ENCODE measurements at regions not wholly inside any gene's neighbourhood (a gene's known extent, or its start where the extent isn't known, plus 50 kb on each side); places are given as distances from the start of the nearest gene placed in this dataset.
"Not testable (repeated sequence)": the region's sequence is repeated elsewhere in the genome, so short reads cannot be mapped to it uniquely, and the experiment has no call there.

- DNase-seq, result no peak
Observed at GRCh38 chr2:33712674-33713073, 113.6 kb upstream of the FAM98A start.

GRCh38 chr2:33709951-33710350 lies 110.9 kb upstream of the FAM98A start:
- DNase-seq, result no peak

GRCh38 chr2:33707312-33707711 lies 108.2 kb upstream of the FAM98A start:
- no peak for DNase-seq

GRCh38 chr2:33706410-33706809 lies 107.3 kb upstream of the FAM98A start:
- DNase-seq, result no peak

- DNase-seq, result no peak
Observed at GRCh38 chr2:33704406-33704855, 105.3 kb upstream of the FAM98A start.

DNA sequence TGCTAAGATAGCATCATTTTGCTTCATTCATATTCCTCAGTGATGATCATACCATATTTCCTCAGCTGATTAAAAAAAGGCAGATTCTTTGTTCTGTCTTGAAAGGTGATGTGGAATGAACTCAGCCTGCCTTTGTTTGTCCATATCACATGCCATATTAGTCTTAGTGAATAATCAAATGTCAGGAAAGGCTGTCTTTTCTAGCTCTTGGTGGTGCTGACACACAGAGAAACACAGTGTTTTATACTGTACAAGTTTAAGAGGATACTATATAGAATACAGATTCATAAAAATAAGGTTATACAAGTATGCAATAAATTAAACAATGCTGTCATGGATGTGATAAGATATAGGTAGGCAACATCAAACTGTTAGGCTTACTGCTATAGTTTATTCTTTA lies 97.1 kb upstream of the FAM98A start:
- DNase-seq, result no peak

- no peak for DNase-seq
Observed at GRCh38 chr2:33694904-33695303, 95.8 kb upstream of the FAM98A start.

- DNase-seq, result not testable (repeated sequence)
Observed at GRCh38 chr2:33690686-33691085, 91.6 kb upstream of the FAM98A start.

DNA sequence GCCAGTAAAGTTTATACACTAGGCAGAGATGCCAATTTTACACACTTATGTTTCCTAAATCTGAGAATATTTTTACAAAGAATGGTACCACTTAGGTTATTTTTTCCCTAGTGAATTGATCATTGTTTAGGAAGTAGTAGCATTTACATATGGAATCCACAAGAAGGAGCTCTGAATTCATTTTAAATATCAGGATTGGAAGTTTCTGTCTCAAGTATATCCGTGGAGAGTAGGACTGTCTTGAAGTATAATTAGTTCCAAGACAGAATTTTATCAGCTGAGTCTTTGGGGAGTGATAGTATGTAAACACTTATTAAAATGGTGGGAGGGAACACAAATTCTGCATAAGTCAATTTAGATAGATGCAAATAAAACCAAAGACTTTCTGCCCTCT lies 82.3 kb upstream of the FAM98A start:
- peak; percentile 22 for DNase-seq

GRCh38 chr2:33680644-33681363 lies 81.7 kb upstream of the FAM98A start:
- no peak for DNase-seq

- peak; percentile 68 for DNase-seq
Observed at GRCh38 chr2:33678436-33678835, 79.3 kb upstream of the FAM98A start.

DNA sequence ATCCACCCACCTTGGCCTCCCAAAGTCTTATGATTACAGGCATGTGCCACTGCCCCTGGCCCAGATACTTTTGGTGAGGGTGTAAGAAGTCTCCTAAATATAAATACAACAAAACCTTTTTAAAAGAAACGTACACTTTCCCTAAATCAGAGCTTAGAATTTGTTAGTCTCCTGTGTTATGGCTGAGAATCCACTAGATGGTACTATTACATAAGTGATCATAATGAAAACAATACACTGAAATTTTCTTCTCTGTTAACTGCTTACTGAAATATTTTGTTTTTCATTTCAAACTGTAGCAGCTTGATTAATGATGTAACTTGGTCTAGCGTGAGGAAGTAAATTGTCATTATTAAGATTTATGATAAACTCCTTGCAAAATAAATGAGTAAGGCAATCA lies 74.8 kb upstream of the FAM98A start:
- peak; percentile 34 for DNase-seq

DNA sequence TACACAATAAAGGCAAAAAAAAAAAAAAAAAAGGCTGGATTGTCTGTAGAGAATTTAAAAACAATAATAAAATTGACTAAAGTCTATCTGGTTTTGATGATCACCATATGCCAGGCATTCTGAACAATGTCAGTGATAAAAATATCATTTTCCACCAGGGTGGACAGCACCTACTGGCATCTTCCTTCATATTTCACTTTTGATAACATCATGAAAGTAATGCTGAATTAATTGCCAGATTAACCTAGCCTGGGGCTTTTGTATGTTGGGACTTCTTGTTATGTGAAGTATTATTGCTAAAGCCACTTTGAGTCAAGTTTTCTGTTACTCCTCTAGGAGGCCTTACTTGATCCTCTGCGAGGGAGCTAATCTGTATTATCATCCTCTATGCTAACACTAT lies 73.8 kb upstream of the FAM98A start:
- no peak for DNase-seq

DNA sequence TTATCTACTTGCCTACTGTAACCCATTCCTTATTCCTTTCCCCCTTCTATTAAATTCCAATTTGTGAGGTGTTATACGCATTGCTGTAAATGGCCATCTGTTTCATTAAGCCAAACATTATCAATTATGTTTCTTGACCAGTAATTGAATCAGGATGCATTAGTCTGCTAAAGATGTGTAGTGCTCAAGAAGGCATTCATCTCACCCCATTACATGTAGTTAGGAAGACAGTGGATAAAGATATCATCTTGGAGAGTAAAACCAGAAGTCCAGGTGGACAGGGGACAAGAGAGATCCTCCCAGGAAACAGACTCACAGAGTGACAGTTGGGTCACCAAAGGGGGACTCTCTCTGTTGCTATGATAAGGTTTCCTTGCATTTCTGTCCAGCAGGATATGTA lies 73.3 kb upstream of the FAM98A start:
- DNase-seq, result no peak

DNA sequence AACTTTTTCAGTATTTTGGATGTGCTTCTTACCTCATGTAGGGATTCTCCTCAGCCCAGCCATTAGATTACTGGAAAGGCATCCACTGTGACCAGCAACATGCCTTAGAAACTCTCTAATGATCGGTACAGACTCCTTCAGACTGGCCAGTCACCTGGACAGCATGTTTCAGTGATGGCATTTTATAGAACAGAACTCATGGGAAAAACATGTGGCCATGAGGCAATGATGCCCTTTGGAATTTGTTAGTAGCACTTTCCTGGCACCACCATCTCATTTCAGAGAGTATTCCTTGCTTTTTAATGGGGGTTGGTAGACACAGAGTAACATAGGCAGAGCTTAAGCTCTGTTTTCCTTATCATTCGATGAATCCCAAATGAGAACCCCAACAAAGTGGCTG lies 72.1 kb upstream of the FAM98A start:
- no peak for DNase-seq

DNA sequence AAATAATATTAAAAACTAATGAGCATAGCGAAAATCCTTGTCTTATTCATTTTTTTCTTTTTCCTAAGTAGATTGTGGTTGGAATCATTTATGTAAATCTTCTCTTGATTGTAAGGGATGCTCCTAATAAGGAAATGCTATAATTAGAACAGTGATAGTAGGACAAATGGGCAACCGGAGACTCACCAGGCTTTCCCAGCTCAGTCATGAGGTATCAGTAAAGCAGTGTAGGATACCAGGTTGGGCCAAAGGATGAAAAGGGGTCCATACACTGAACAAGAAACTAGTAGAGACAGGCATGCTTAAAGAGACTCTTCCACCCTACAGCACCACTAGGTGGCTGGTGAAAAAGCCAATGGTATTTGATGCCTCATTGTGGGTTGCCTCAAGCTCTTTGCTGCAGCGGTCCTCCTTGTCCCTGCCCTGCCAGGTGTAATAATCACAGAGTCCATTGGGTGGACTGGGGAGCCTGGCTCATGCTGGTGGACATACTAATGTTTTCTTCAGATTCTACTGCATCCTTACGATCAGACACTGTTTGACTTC lies 71.4 kb upstream of the FAM98A start:
- no peak for DNase-seq

GRCh38 chr2:33666879-33667278 lies 67.8 kb upstream of the FAM98A start:
- no peak for DNase-seq

- no peak for DNase-seq
Observed at GRCh38 chr2:33665039-33665438, 65.9 kb upstream of the FAM98A start.

DNA sequence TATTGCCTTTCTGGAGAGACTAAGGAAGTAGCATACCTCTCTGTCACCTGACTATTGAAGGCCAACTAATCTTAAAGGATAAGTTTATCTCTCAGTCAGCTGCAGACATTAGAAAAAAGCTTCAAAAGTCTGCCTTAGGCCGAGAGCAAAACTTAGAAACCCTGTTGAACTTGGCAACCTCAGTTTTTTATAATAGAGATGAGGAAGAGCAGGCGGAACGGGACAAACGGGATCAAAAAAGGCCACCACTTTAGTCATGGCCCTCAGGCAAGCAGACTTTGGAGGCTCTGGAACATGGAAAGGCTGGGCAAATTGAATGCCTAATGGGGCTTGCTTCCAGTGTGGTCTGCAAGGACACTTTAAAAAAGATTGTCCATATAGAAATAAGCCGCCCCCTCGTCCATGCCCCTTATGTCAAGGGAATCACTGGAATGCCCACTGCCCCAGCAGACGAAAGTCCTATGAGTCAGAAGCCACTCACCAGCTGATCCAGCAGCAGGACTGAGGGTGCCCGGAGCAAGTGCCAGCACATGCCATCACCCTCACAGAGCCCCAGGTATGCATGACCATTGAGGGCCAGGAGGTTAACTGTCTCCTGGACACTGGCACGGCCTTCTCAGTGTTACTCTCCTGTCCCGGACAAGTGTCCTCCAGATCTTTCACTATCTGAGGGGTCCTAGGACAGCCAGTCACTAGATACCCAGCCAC lies 61.5 kb upstream of the FAM98A start:
- no peak for DNase-seq

DNA sequence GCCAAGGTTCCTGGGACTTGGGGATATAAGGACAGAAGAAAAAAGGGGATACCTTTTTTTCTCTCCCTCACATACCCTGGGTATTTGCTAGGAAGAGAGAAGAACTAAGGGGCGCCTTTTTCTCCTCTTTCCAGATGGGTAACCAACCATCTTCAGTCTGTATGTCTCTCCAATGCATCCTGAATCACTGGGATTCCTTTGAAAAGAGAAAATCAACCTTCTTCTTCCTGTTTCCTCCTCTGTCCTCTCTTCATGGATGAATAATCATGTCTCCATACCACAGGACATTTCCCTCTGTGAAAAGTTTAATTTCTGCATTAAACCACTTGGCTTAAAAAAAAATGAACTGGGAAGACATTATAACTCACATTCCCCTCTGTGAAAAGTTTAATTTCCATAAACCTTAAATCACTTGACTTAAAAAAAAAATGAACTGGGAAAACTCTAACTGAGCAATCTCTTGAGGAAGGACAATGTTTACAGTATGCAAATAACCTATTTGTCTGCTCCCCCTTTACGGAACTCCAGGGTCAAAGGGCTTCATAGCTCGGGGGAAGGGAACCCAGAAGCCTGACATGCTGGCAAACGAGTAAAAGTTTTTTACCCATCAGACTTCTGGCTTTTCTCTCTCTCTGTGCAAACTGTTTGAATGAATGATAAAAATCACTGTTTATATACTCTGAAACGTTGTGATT lies 56.7 kb upstream of the FAM98A start:
- DNase-seq, result peak; percentile 84

DNA sequence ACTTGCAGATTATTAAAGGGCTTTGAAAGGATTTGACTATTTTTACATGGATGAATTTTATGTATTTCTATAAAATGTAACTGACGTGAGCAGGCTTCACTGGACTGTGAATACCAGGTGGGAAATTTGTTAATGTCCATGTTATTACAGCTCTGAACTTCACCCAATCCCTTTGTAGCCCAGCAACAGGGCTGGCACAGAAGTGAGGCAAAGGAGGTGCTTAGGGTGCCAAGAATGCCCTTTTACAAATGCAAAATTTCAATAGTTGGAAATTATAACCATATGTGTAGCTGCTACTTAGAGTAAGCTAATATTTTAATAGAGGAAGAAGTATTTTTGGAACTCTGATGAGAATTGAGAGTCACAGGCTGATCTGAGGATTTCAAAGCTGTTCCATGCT lies 53.7 kb upstream of the FAM98A start:
- DNase-seq, result no peak

GRCh38 chr2:33650171-33650570 lies 51.1 kb upstream of the FAM98A start:
- no peak for DNase-seq

Measured in kidney glomerular epithelial cell (primary cell).